Ovary (tissue), 7 donors: ENCODE measurements at regions not wholly inside any gene's neighbourhood (a gene's known extent, or its start where the extent isn't known, plus 50 kb on each side); places are given as distances from the start of the nearest gene placed in this dataset.
"Not testable (repeated sequence)": the region's sequence is repeated elsewhere in the genome, so short reads cannot be mapped to it uniquely, and the experiment has no call there.

Source experiments
- DNase-seq, 5 donors: peaks; one replicate each; pipeline ENCODE4 v3.0.0-alpha.2; 2019 to 2020
- H3K27ac ChIP-seq, 2 donors: fragments of 200-600 bp; one replicate each; pipeline versions ENCODE4 v1.5.1 to v1.8.0; 2019 to 2022
- H3K27me3 ChIP-seq: fragments of 200-600 bp; one replicate; pipeline ENCODE4 v1.8.0; 2022
- H3K36me3 ChIP-seq: fragments of 200-600 bp; sonication (generic); one replicate; pipeline ENCODE4 v1.5.1; 2019
- H3K4me1 ChIP-seq: one replicate; pipeline ENCODE4 v1.8.1; 2013; ENCODE audit warnings: mild to moderate bottlenecking, moderate library complexity; ENCODE audit not compliant: insufficient read depth
- H3K4me3 ChIP-seq: fragments of 200-600 bp; sonication (generic); one replicate; pipeline ENCODE4 v1.5.1; 2017
- H3K9me3 ChIP-seq, 2 donors: fragments of 200-600 bp in 1 of 2; sonication (generic) in 1 of 2; one replicate each; pipeline versions ENCODE4 v1.5.1 to v1.8.1; 2013 to 2019; ENCODE audit warnings: mild to moderate bottlenecking in 1 of 2, moderate library complexity in 1 of 2
- EP300 ChIP-seq: sonication (generic); formaldehyde crosslinking; IDR thresholded peaks from one replicate; pipeline ENCODE4 v1.6.1; 2017; ENCODE audit warnings: antibody characterized with exemption
- POLR2A ChIP-seq: fragments of 450-650 bp; IDR thresholded peaks from one replicate; pipeline ENCODE4 v1.6.1; 2017; ENCODE audit warnings: antibody characterized with exemption, mild to moderate bottlenecking, moderate library complexity
- WGBS, 3 donors: extraction: QIAGEN DNeasy Blood & Tissue Kit in 1 of 3; methylation state at CpG; one replicate each; pipeline versions ENCODE4 v1.1.5 to v1.1.7; 2013 to 2017; 5-methylcytosine and 5-hydroxymethylcytosine counted together
- intact Hi-C, 4 donors: fragments of 100-400 bp; cut with DNase I; formaldehyde crosslinking; loops; one replicate each; pipeline versions ENCODE4 v1.11.0 to v1.15.1; 2022 to 2023
- TF ChIP-seq, protein P1 (sequence below), 3 donors: fragments of 450-650 bp in 2 of 3; fragments of 200-600 bp in 1 of 3; IDR thresholded peaks; one replicate each; pipeline versions ENCODE4 v1.5.1 to v1.8.0; 2016 to 2022; ENCODE audit warnings: antibody characterized with exemption in 3 of 3, mild to moderate bottlenecking in 1 of 3
- donor health status: DM: no; HTN: no; CAD: no; lungs with moderate emphysema.
- donor health status: DM: no; HTN: no; CAD: no.
- donor health status: Bipolar disorder and iron deficiency.
- donor health status: DM: no; HTN: no; CAD: no.
- donor health status: DM: yes; HTN: yes; CAD: no.

DNA sequence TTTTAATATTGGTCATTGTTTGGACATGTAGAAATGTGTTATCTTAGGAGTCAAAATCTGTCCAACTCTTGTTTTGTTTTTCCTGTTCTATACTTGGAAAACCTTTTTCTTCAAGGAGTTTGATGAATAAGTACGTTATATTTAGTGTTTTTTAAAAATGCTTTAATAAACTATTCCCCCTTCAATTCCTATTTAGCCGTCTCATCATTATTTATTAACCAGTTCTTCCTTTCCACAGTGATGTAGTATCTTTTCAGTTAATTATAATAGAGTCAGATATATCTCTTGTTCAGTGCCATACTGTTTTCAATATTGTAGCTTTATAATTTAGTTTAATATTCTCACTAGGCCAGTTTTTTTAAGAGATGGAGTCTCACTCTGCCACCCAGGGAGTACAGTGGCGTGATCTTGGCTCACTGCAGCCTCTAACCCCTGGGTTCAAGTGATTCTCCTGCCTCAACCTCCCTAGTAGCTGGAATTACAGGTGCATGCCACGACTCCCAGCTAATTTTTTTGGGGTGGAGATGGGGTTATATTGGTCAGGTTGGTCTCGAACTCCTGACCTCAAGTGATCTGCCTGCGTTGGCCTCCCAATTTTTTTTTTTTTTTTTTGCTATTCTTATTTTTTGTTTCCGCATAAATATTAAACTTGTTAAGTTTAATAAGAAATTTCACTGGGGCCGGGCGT lies 72.9 kb downstream of the KPNA2 start:
- Histone ChIP-seq H3K36me3 (no peaks in the 10 kb centered on the region), H3K9me3 (no peaks in the 10 kb centered on the region), H3K27me3 (no peaks in the 10 kb centered on the region), H3K4me1 (no peaks in the 10 kb centered on the region), H3K4me3 (no peak overlapping the region), H3K27ac (no peak overlapping the region)
- TF ChIP-seq POLR2A: no peak
- no peak for TF ChIP-seq EP300
- TF ChIP-seq, protein P1, sequence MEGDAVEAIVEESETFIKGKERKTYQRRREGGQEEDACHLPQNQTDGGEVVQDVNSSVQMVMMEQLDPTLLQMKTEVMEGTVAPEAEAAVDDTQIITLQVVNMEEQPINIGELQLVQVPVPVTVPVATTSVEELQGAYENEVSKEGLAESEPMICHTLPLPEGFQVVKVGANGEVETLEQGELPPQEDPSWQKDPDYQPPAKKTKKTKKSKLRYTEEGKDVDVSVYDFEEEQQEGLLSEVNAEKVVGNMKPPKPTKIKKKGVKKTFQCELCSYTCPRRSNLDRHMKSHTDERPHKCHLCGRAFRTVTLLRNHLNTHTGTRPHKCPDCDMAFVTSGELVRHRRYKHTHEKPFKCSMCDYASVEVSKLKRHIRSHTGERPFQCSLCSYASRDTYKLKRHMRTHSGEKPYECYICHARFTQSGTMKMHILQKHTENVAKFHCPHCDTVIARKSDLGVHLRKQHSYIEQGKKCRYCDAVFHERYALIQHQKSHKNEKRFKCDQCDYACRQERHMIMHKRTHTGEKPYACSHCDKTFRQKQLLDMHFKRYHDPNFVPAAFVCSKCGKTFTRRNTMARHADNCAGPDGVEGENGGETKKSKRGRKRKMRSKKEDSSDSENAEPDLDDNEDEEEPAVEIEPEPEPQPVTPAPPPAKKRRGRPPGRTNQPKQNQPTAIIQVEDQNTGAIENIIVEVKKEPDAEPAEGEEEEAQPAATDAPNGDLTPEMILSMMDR (IDR thresholded peaks at IDR 0.05): no peak
- no peak for DNase-seq
- 86 to 97% (median 86%) methylated on average over 9 of the region's 9 CpGs for WGBS, 3 donors
- intact Hi-C loops: no loop called here

DNA sequence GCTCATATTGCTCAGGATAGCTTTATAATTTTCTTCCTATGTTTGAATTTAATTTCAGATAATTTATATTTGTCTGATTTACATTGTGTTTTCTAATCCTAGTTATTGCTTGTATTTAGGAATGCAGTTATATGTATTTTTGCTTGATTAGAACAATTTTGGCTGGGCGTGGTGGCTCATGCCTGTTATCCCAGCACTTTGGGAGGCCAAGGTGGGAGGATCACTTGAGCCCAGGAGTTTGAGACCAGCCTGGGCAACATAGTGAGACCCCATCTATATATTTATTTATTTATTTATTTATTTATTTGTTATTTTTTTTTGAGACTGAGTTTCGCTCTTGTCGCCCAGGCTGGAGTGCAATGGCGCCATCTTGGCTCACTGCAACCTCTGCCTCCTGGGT lies 73.9 kb downstream of the KPNA2 start:
- H3K4me3 ChIP-seq, H3K27me3 ChIP-seq, H3K36me3 ChIP-seq, H3K4me1 ChIP-seq, H3K27ac ChIP-seq, intact Hi-C loops, H3K9me3 ChIP-seq, DNase-seq: not testable (repeated sequence)
- 92 to 100% (median 97%) methylated on average over 4 of the region's 4 CpGs for WGBS, 3 donors

DNA sequence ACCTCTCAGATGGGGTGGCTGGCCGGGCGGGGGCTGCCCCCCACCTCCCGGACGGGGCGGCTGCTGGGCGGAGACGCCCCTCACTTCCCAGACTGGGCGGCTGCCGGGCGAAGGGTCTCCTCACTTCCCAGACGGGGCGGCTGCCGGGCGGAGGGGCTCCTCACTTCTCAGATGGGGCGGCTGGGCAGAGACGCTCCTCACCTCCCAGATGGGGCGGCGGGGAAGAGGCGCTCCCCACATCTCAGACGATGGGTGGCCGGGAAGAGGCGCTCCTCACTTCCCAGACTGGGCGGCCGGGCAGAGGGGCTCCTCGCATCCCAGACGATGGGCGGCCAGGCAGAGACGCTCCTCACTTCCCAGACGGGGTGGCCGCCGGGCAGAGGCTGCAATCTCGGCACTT lies 80.7 kb downstream of the KPNA2 start:
- H3K9me3 ChIP-seq, H3K36me3 ChIP-seq, H3K4me3 ChIP-seq, H3K4me1 ChIP-seq, DNase-seq, intact Hi-C loops, H3K27ac ChIP-seq, H3K27me3 ChIP-seq: not testable (repeated sequence)
- 97 to 98% (median 97%) methylated on average over 32 of the region's 32 CpGs for WGBS, 3 donors

DNA sequence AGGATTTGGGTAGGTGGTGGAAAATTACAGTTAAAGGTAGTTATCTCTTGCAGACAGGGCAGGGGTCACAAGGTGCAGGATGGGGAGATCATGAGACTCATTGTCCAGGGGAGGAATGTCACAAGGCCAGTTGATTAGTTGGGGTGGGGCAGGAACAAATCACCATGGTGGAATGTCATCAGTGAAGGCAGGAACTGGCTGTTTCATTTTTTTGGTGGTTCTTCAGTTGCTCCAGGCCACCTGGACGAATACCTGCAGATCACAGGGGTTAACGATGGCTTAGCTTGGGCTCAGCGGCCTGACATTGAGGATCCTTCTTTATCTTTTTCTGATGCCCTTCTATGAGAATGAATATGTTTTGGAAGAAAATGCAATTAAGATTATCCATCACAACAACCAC lies 87.1 kb downstream of the KPNA2 start:
- Histone ChIP-seq H3K4me1 (no peaks in the 10 kb centered on the region), H3K9me3 (no peaks in the 10 kb centered on the region), H3K4me3 (no peak overlapping the region), H3K27me3 (no peaks in the 10 kb centered on the region), H3K27ac (no peak overlapping the region), H3K36me3 (no peaks in the 10 kb centered on the region)
- no peak for DNase-seq
- 94 to 95% (median 94%) methylated on average over 3 of the region's 3 CpGs for WGBS, 3 donors
- TF ChIP-seq EP300 (no peak), POLR2A (no peak)
- TF ChIP-seq, protein P1 (IDR thresholded peaks at IDR 0.05): no peak
- intact Hi-C loops: no loop called here

DNA sequence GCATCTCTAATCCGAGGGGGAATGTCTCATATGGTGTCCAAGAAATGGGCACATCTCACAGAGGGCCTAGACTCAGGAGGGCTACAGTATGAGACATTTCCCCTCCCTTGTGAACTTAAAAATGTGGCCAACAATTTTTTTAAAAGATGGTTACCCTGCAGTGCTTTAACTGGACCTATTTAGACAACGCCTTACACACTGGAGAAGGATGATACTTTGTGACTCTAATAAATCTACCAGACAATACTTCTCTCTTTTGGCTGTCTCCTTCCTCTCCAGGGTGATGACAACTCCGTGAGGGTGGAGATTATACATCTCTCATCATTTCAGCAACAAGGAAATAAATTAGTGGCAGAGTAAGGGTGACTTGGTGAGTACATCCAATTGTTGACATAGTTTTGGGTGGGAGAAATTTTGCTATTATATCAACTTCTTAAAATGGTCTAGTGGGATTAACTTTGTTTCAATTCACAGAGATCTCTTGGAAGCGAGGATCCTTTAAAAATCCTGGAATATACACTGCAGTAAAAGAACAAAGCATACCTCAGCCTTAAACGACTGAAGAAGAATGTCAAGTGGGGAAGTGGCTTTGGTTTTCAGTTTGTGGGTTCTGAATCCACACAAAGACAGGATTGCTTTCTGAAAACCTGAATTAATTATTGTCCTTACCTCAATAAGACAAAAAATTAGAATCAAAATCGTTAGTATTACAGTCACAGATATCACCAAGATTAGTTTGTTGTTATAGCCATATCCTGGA lies 89.8 kb downstream of the KPNA2 start:
- Histone ChIP-seq H3K4me3 (no peak overlapping the region), H3K27ac (no peak overlapping the region), H3K27me3 (no peaks in the 10 kb centered on the region), H3K36me3 (no peaks in the 10 kb centered on the region), H3K9me3 (no peaks in the 10 kb centered on the region), H3K4me1 (no peaks in the 10 kb centered on the region)
- WGBS, 3 donors: 62 to 69% (median 63%) methylated on average over 6 of the region's 6 CpGs
- intact Hi-C loops: no loop called here
- no peak for DNase-seq
- TF ChIP-seq, protein P1 (IDR thresholded peaks at IDR 0.05): no peak
- TF ChIP-seq EP300 (no peak), POLR2A (no peak)
